A549 (cell line): ENCODE measurements at regions not wholly inside any gene's neighbourhood (a gene's known extent, or its start where the extent isn't known, plus 50 kb on each side); places are given as distances from the start of the nearest gene placed in this dataset.

Experiments
- ATAC-seq, 2 experiments: fragments of 200-7000 bp in 1 of 2; fragments of >200 bp in 1 of 2; cut with Nextera tagmentation in 1 of 2; cut with Tn5 transposase in 1 of 2; 3 replicates each; pipeline versions ENCODE4 v1.8.0 to v1.9.1; 2018 to 2020; ENCODE audit warnings: mild to moderate bottlenecking in 1 of 2, moderate library complexity in 1 of 2
- CTCF ChIA-PET: fragments of 300-600 bp; sonication (Branson Sonifier 250); formaldehyde crosslinking; extraction: SDS; loops from one replicate; lab custom pipeline; 2021; ENCODE audit warnings: antibody characterized with exemption, inconsistent platforms; lab: Yijun Ruan, JAX
- POLR2A ChIA-PET: fragments of 350-600 bp; formaldehyde crosslinking; extraction: SDS; loops from one replicate; lab custom pipeline; 2021; ENCODE audit warnings: antibody characterized with exemption, inconsistent platforms; lab: Yijun Ruan, JAX
- DNase-seq, 2 experiments: peaks; one replicate each; pipeline versions ENCODE4 v3.0.0 to v3.0.0-alpha.2; 2011 to 2016; ENCODE audit warnings: low read depth in 1 of 2, low spot score in 1 of 2
- FAIRE-seq: peaks from 2 replicates; lab custom pipeline; 2011; peaks lifted over from hg19 to GRCh38; lab: Jason Lieb, UNC
- H3K27ac ChIP-seq, 2 experiments: fragments of >200 bp; sonication (Bioruptor Twin); formaldehyde crosslinking; 3 replicates each; pipeline ENCODE4 v1.5.1; 2016 to 2017
- H3K4me1 ChIP-seq: fragments of >200 bp; sonication (Bioruptor Twin); formaldehyde crosslinking; 3 replicates; pipeline ENCODE4 v1.6.1; 2016
- H3K4me2 ChIP-seq: fragments of >200 bp; sonication (Bioruptor Twin); formaldehyde crosslinking; 3 replicates; pipeline ENCODE4 v1.6.1; 2016
- H3K4me3 ChIP-seq: fragments of >200 bp; sonication (Bioruptor Twin); formaldehyde crosslinking; 3 replicates; pipeline ENCODE4 v1.5.1; 2016
- H3K9me3 ChIP-seq: fragments of >200 bp; sonication (Bioruptor Twin); formaldehyde crosslinking; 3 replicates; pipeline ENCODE4 v1.6.1; 2016
- BCL3 ChIP-seq: fragments of >200 bp; sonication (Bioruptor Twin); formaldehyde crosslinking; IDR thresholded peaks from 3 replicates; pipeline ENCODE4 v1.6.1; 2016
- BHLHE40 ChIP-seq: IDR thresholded peaks from 2 replicates; pipeline ENCODE4 v1.6.1; 2012; ENCODE audit warnings: low read depth, low read length, inconsistent platforms
- CBX8 ChIP-seq: fragments of 200-600 bp; sonication (generic); IDR thresholded peaks from 2 replicates; pipeline ENCODE4 v1.6.1; 2016
- CHD2 ChIP-seq: fragments of 150-350 bp; IDR thresholded peaks from 2 replicates; pipeline ENCODE4 v1.6.1; 2014; ENCODE audit warnings: low read length; ENCODE audit not compliant: partially characterized antibody
- CTCF ChIP-seq: fragments of >200 bp; sonication (Bioruptor Twin); formaldehyde crosslinking; IDR thresholded peaks from 3 replicates; pipeline ENCODE4 v1.5.1; 2016
- E2F6 ChIP-seq: IDR thresholded peaks from 2 replicates; pipeline ENCODE4 v1.6.1; 2012; ENCODE audit warnings: low read depth, borderline replicate concordance
- EP300 ChIP-seq, 2 experiments: fragments of >200 bp; sonication (Bioruptor Twin); formaldehyde crosslinking; IDR thresholded peaks; 2 replicates in 1 of 2; 3 replicates in 1 of 2; pipeline ENCODE4 v1.6.1; 2016 to 2017
- FOXS1 ChIP-seq: fragments of 250-450 bp; sonication (Bioruptor Pico); IDR thresholded peaks from 2 replicates; pipeline ENCODE4 v1.5.0; 2020; ENCODE audit warnings: mild to moderate bottlenecking, moderate library complexity
- HDAC2 ChIP-seq: fragments of 200-600 bp; sonication (generic); IDR thresholded peaks from 2 replicates; pipeline ENCODE4 v1.6.1; 2016
- HES2 ChIP-seq: fragments of >200 bp; sonication (Bioruptor Twin); formaldehyde crosslinking; IDR thresholded peaks from 2 replicates; pipeline ENCODE4 v1.6.1; 2016
- HMGXB4 ChIP-seq: fragments of 250-450 bp; sonication (Bioruptor Pico); IDR thresholded peaks from 2 replicates; pipeline ENCODE4 v1.5.0; 2021; ENCODE audit warnings: mild to moderate bottlenecking, moderate library complexity, borderline replicate concordance
- HOXA7 ChIP-seq: fragments of 250-450 bp; sonication (Bioruptor Pico); IDR thresholded peaks from 2 replicates; pipeline ENCODE4 v1.5.0; 2020; ENCODE audit warnings: mild to moderate bottlenecking, moderate library complexity
- JUN ChIP-seq, 2 experiments: fragments of >200 bp; sonication (Bioruptor Twin); formaldehyde crosslinking; IDR thresholded peaks; 2 replicates in 1 of 2; 3 replicates in 1 of 2; pipeline ENCODE4 v1.6.1; 2016 to 2017
- KDM1A ChIP-seq: fragments of 200-600 bp; sonication (generic); IDR thresholded peaks from 2 replicates; pipeline ENCODE4 v1.6.1; 2016; ENCODE audit warnings: low read depth, mild to moderate bottlenecking
- KDM5A ChIP-seq: fragments of 200-600 bp; sonication (generic); IDR thresholded peaks from 2 replicates; pipeline ENCODE4 v1.6.1; 2016; ENCODE audit warnings: antibody characterized with exemption, mild to moderate bottlenecking
- MAFK ChIP-seq: fragments of 450-650 bp; IDR thresholded peaks from 2 replicates; pipeline ENCODE4 v1.6.1; 2014; ENCODE audit not compliant: partially characterized antibody
- MYC ChIP-seq: IDR thresholded peaks from 2 replicates; pipeline ENCODE4 v1.6.1; 2012; ENCODE audit warnings: mild to moderate bottlenecking, inconsistent platforms, low read length, improper control_type of control experiment, borderline replicate concordance
- NR3C1 ChIP-seq: fragments of >200 bp; sonication (Bioruptor Twin); formaldehyde crosslinking; IDR thresholded peaks from 3 replicates; pipeline ENCODE4 v1.6.1; 2017
- POLR2A ChIP-seq: IDR thresholded peaks from 2 replicates; pipeline ENCODE4 v1.6.1; 2012; ENCODE audit warnings: mild to moderate bottlenecking, low read length
- RAD21 ChIP-seq, 2 experiments: fragments of >200 bp in 1 of 2; sonication (Bioruptor Twin) in 1 of 2; formaldehyde crosslinking in 1 of 2; IDR thresholded peaks in 1 of 2; conservative IDR thresholded peaks in 1 of 2; 2 replicates in 1 of 2; 3 replicates in 1 of 2; pipeline ENCODE4 v1.6.1; 2012 to 2018; ENCODE audit warnings: inconsistent platforms in 1 of 2
- RARB ChIP-seq: fragments of 250-450 bp; sonication (Bioruptor Pico); IDR thresholded peaks from 2 replicates; pipeline ENCODE4 v1.8.0; 2021; ENCODE audit warnings: mild to moderate bottlenecking, moderate library complexity
- REST ChIP-seq: fragments of 200-600 bp; sonication (generic); IDR thresholded peaks from 2 replicates; pipeline ENCODE4 v1.6.1; 2016; ENCODE audit warnings: antibody characterized with exemption, mild to moderate bottlenecking, moderate library complexity
- RFX5 ChIP-seq: fragments of 450-650 bp; IDR thresholded peaks from 2 replicates; pipeline ENCODE4 v1.7.1; 2014; ENCODE audit warnings: antibody characterized with exemption, mild to moderate bottlenecking, moderate library complexity
- RNF2 ChIP-seq: fragments of 200-600 bp; sonication (generic); IDR thresholded peaks from 2 replicates; pipeline ENCODE4 v1.6.1; 2016; ENCODE audit warnings: low read depth, mild to moderate bottlenecking, antibody characterized with exemption, moderate library complexity, borderline replicate concordance
- SREBF2 ChIP-seq: fragments of 450-650 bp; IDR thresholded peaks from 2 replicates; pipeline ENCODE4 v1.6.1; 2014; ENCODE audit warnings: mild to moderate bottlenecking, moderate library complexity
- TFCP2L1 ChIP-seq: fragments of 250-450 bp; sonication (Bioruptor Pico); IDR thresholded peaks from 2 replicates; pipeline ENCODE4 v1.5.0; 2021; ENCODE audit warnings: mild to moderate bottlenecking
- USF2 ChIP-seq: fragments of 450-650 bp; IDR thresholded peaks from 2 replicates; pipeline ENCODE4 v1.6.1; 2014; ENCODE audit warnings: antibody characterized with exemption
- ZNF302 ChIP-seq: fragments of 250-450 bp; sonication (Bioruptor Pico); IDR thresholded peaks from 2 replicates; pipeline ENCODE4 v1.9.0; 2021; ENCODE audit warnings: inconsistent platforms, mild to moderate bottlenecking, moderate library complexity
- WGBS: methylation state at CpG from one replicate; pipeline ENCODE4 v1.1.6; 2017; ENCODE audit errors: missing lambda C conversion rate; 5-methylcytosine and 5-hydroxymethylcytosine counted together

GRCh38 chr7:424961-425793, 94.5 kb downstream of the PDGFA start:
- TF ChIP-seq HOXA7 (CRISPR knock-in tag) (no peak), BHLHE40 (no peak), KDM1A (no peak), SREBF2 (no peak), CBX8 (no peak), RFX5 (no peak), BCL3 (no peak), CTCF (no peak), RAD21 (conservative IDR thresholded peaks at IDR 0.05 in 1 of 2, IDR thresholded peaks at IDR 0.05 in 1 of 2) (no peak), RARB (CRISPR knock-in tag) (no peak), FOXS1 (CRISPR knock-in tag) (no peak), KDM5A (no peak), USF2 (no peak), EP300 (IDR thresholded peaks at IDR 0.05) (no peak), E2F6 (no peak), ZNF302 (CRISPR knock-in tag) (no peak), MAFK (no peak), NR3C1 (no peak), TFCP2L1 (no peak), HMGXB4 (CRISPR knock-in tag) (no peak)
- TF ChIP-seq, all 56 proteins: peak for 0
- Histone ChIP-seq H3K9me3 (no peaks in the 10 kb centered on the region), H3K27ac (no peak overlapping the region), H3K4me3 (no peak overlapping the region), H3K4me1 (no peaks in the 10 kb centered on the region), H3K4me2 (no peak overlapping the region)
- whole genome bisulfite sequencing: 65% methylated on average over 25 of the region's 46 CpGs
- ChIA-PET CTCF (no interaction called here), POLR2A (no interaction called here)
- FAIRE-seq (no peak), DNase-seq (no peak), ATAC-seq (no peak)

- FAIRE-seq: no peak
- 68% methylated on average over 10 of the region's 16 CpGs for WGBS
- TF ChIP-seq ZNF302 (CRISPR knock-in tag): no peak
- no peak for TF ChIP-seq NR3C1
- TF ChIP-seq POLR2A: no peak
- no peak for TF ChIP-seq CHD2
- no peak for TF ChIP-seq HES2
- TF ChIP-seq RNF2: no peak
- no peak for TF ChIP-seq HOXA7 (CRISPR knock-in tag)
- TF ChIP-seq JUN (IDR thresholded peaks at IDR 0.05): no peak
- no peak for TF ChIP-seq MYC
- no peak for TF ChIP-seq KDM1A
- no peak for TF ChIP-seq REST
- no peak for TF ChIP-seq CBX8
- no peak for TF ChIP-seq HDAC2
These were observed 93.9 kb downstream of the PDGFA start for GRCh38 chr7:425794-426188.

More at GRCh38 chr7:425794-426188, 93.9 kb downstream of the PDGFA start:
- Histone ChIP-seq H3K27ac (no peak overlapping the region), H3K4me2 (no peak overlapping the region), H3K9me3 (no peaks in the 10 kb centered on the region), H3K4me3 (no peak overlapping the region), H3K4me1 (no peaks in the 10 kb centered on the region)
- ATAC-seq (no peak), DNase-seq (no peak)
- ChIA-PET CTCF (no interaction called here), POLR2A (no interaction called here)
